K562 (cell line): ENCODE measurements at regions not wholly inside any gene's neighbourhood (a gene's known extent, or its start where the extent isn't known, plus 50 kb on each side); places are given as distances from the start of the nearest gene placed in this dataset.

Experiments used
- CTBP1 ChIP-seq: fragments of 450-650 bp; IDR thresholded peaks from 2 replicates; pipeline ENCODE4 v1.6.1; 2016; ENCODE audit warnings: borderline replicate concordance
- DMBX1 ChIP-seq: fragments of 250-450 bp; sonication (Bioruptor Pico); IDR thresholded peaks from 2 replicates; pipeline ENCODE4 v1.8.0; 2022; ENCODE audit warnings: inconsistent platforms, mild to moderate bottlenecking, moderate library complexity, borderline replicate concordance
- FIP1L1 ChIP-seq: fragments of 200-400 bp; formaldehyde crosslinking; IDR thresholded peaks from 2 replicates; pipeline ENCODE4 v1.6.1; 2018; ENCODE audit warnings: mild to moderate bottlenecking, low read depth, low read length; ENCODE audit not compliant: poor library complexity, severe bottlenecking
- HLTF ChIP-seq: fragments of 450-650 bp; IDR thresholded peaks from 2 replicates; pipeline ENCODE4 v1.6.1; 2016
- MYC ChIP-seq, 2 experiments: fragments of 250-450 bp in 1 of 2; sonication (Bioruptor Pico) in 1 of 2; IDR thresholded peaks; 2 replicates each; pipeline versions ENCODE4 v1.5.1 to v1.6.1; 2012 to 2021; ENCODE audit warnings: low read depth in 2 of 2, borderline replicate concordance in 1 of 2, improper control_type of control experiment in 1 of 2, low read length in 1 of 2, mild to moderate bottlenecking in 1 of 2, moderate library complexity in 1 of 2
- RBM17 ChIP-seq: fragments of 200-400 bp; formaldehyde crosslinking; IDR thresholded peaks from 2 replicates; pipeline ENCODE4 v1.6.1; 2017; ENCODE audit warnings: low read depth, mild to moderate bottlenecking, low read length, borderline replicate concordance
- TF ChIP-seq, protein P1 (sequence below): fragments of 450-650 bp; IDR thresholded peaks from 2 replicates; pipeline ENCODE4 v1.6.1; 2016; ENCODE audit warnings: low read depth
- TF ChIP-seq, protein P2 (sequence below): IDR thresholded peaks from 2 replicates; pipeline ENCODE4 v1.6.1; 2016; ENCODE audit warnings: missing genetic modification characterization, missing compliant biosample characterization
- TF ChIP-seq, protein P3 (sequence below): sonication (generic); formaldehyde crosslinking; IDR thresholded peaks from 2 replicates; pipeline ENCODE4 v1.8.1; 2023; ENCODE audit warnings: mild to moderate bottlenecking, missing genetic modification reagents

DNA sequence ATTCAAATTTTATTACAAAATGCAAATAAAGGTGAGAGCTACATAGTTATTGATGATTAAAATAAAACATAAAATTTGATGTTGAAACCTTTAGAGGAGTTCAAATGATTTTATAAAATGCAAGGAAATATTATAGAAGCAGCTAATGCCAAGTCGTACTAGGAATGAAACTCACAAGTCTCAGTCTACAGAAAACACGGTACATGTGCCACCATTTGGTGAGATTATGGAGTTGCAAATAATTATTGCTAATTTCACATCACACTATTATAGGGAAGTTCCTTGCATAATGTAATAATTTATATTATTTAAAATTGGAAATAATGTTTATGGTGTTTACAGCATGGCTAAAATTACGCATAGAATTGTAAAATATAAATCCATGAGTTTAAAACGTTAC, 1601.7 kb upstream of the TENM3 start (continued):
- TF ChIP-seq, protein P1, sequence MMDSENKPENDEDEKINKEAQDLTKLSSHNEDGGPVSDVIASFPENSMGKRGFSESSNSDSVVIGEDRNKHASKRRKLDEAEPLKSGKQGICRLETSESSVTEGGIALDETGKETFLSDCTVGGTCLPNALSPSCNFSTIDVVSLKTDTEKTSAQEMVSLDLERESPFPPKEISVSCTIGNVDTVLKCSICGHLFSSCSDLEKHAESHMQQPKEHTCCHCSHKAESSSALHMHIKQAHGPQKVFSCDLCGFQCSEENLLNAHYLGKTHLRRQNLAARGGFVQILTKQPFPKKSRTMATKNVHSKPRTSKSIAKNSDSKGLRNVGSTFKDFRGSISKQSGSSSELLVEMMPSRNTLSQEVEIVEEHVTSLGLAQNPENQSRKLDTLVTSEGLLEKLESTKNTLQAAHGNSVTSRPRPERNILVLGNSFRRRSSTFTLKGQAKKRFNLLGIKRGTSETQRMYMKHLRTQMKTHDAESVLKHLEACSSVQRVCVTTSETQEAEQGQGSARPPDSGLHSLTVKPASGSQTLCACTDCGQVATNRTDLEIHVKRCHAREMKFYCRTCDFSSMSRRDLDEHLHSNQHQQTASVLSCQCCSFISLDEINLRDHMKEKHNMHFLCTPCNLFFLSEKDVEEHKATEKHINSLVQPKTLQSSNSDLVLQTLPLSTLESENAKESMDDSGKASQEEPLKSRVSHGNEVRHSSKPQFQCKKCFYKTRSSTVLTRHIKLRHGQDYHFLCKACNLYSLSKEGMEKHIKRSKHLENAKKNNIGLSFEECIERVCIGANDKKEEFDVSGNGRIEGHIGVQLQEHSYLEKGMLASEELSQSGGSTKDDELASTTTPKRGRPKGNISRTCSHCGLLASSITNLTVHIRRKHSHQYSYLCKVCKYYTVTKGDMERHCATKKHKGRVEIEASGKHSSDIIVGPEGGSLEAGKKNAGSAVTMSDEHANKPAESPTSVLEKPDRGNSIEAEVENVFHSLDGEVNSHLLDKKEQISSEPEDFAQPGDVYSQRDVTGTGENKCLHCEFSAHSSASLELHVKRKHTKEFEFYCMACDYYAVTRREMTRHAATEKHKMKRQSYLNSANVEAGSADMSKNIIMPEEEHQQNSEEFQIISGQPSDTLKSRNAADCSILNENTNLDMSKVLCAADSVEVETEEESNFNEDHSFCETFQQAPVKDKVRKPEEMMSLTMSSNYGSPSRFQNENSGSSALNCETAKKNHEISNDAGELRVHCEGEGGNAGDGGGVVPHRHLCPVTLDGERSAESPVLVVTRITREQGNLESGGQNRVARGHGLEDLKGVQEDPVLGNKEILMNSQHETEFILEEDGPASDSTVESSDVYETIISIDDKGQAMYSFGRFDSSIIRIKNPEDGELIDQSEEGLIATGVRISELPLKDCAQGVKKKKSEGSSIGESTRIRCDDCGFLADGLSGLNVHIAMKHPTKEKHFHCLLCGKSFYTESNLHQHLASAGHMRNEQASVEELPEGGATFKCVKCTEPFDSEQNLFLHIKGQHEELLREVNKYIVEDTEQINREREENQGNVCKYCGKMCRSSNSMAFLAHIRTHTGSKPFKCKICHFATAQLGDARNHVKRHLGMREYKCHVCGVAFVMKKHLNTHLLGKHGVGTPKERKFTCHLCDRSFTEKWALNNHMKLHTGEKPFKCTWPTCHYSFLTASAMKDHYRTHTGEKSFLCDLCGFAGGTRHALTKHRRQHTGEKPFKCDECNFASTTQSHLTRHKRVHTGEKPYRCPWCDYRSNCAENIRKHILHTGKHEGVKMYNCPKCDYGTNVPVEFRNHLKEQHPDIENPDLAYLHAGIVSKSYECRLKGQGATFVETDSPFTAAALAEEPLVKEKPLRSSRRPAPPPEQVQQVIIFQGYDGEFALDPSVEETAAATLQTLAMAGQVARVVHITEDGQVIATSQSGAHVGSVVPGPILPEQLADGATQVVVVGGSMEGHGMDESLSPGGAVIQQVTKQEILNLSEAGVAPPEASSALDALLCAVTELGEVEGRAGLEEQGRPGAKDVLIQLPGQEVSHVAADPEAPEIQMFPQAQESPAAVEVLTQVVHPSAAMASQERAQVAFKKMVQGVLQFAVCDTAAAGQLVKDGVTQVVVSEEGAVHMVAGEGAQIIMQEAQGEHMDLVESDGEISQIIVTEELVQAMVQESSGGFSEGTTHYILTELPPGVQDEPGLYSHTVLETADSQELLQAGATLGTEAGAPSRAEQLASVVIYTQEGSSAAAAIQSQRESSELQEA: no peak
- TF ChIP-seq, protein P2, sequence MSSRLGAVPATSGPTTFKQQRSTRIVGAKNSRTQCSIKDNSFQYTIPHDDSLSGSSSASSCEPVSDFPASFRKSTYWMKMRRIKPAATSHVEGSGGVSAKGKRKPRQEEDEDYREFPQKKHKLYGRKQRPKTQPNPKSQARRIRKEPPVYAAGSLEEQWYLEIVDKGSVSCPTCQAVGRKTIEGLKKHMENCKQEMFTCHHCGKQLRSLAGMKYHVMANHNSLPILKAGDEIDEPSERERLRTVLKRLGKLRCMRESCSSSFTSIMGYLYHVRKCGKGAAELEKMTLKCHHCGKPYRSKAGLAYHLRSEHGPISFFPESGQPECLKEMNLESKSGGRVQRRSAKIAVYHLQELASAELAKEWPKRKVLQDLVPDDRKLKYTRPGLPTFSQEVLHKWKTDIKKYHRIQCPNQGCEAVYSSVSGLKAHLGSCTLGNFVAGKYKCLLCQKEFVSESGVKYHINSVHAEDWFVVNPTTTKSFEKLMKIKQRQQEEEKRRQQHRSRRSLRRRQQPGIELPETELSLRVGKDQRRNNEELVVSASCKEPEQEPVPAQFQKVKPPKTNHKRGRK: no peak
- no peak for TF ChIP-seq MYC (IDR thresholded peaks at IDR 0.05; ENCODE audit: low read depth, low read length)
- no peak for TF ChIP-seq MYC (CRISPR knock-in tag; IDR thresholded peaks at IDR 0.05; ENCODE audit: borderline replicate concordance, low read depth)
- TF ChIP-seq, protein P3, sequence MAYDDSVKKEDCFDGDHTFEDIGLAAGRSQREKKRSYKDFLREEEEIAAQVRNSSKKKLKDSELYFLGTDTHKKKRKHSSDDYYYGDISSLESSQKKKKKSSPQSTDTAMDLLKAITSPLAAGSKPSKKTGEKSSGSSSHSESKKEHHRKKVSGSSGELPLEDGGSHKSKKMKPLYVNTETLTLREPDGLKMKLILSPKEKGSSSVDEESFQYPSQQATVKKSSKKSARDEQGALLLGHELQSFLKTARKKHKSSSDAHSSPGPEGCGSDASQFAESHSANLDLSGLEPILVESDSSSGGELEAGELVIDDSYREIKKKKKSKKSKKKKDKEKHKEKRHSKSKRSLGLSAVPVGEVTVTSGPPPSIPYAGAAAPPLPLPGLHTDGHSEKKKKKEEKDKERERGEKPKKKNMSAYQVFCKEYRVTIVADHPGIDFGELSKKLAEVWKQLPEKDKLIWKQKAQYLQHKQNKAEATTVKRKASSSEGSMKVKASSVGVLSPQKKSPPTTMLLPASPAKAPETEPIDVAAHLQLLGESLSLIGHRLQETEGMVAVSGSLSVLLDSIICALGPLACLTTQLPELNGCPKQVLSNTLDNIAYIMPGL (CRISPR knock-in tag): no peak
- no peak for TF ChIP-seq CTBP1
- no peak for TF ChIP-seq DMBX1 (CRISPR knock-in tag)
- TF ChIP-seq RBM17: no peak
- TF ChIP-seq FIP1L1: no peak
- no peak for TF ChIP-seq HLTF
